HG03460 (cell line): ENCODE measurements at regions not wholly inside any gene's neighbourhood (a gene's known extent, or its start where the extent isn't known, plus 50 kb on each side); places are given as distances from the start of the nearest gene placed in this dataset.
"Not testable (repeated sequence)": the region's sequence is repeated elsewhere in the genome, so short reads cannot be mapped to it uniquely, and the experiment has no call there.

Source experiments
- ATAC-seq: cut with Tn5 transposase; IDR thresholded peaks from one replicate; pipeline ENCODE4 v1.9.1; 2021; ENCODE audit not compliant: unreplicated experiment

GRCh38 chr7:114084472-114085312 lies 165.9 kb upstream of the PPP1R3A start:
- no peak for ATAC-seq

- ATAC-seq, result no peak
Measured at GRCh38 chr7:114084002-114084471, 165.2 kb upstream of the PPP1R3A start.

GRCh38 chr7:114083166-114084001 lies 164.6 kb upstream of the PPP1R3A start:
- no peak for ATAC-seq

- ATAC-seq, result no peak
Measured at GRCh38 chr7:114082642-114083165, 163.9 kb upstream of the PPP1R3A start.

- no peak for ATAC-seq
Measured at GRCh38 chr7:114081606-114082425, 163.0 kb upstream of the PPP1R3A start.

- not testable (repeated sequence) for ATAC-seq
Measured at GRCh38 chr7:114077158-114077524, 158.3 kb upstream of the PPP1R3A start.

- not testable (repeated sequence) for ATAC-seq
Measured at GRCh38 chr7:114076392-114077157, 157.8 kb upstream of the PPP1R3A start.

- ATAC-seq, result no peak
Measured at GRCh38 chr7:114073701-114074100, 154.9 kb upstream of the PPP1R3A start.

GRCh38 chr7:114070246-114070645 lies 151.4 kb upstream of the PPP1R3A start:
- no peak for ATAC-seq

- ATAC-seq, result no peak
Measured at GRCh38 chr7:114062810-114063209, 144.0 kb upstream of the PPP1R3A start.

- ATAC-seq, result peak; percentile 75
Measured at GRCh38 chr7:114051871-114052331, 133.1 kb upstream of the PPP1R3A start.

- ATAC-seq, result no peak
Measured at GRCh38 chr7:114050571-114050970, 131.8 kb upstream of the PPP1R3A start.

GRCh38 chr7:114048386-114049235 lies 129.8 kb upstream of the PPP1R3A start:
- ATAC-seq, result no peak

GRCh38 chr7:114047889-114048288 lies 129.1 kb upstream of the PPP1R3A start:
- no peak for ATAC-seq

GRCh38 chr7:114033475-114033874 lies 114.7 kb upstream of the PPP1R3A start:
- ATAC-seq, result no peak

- peak; percentile 79 for ATAC-seq
Measured at GRCh38 chr7:114026486-114027089, 107.8 kb upstream of the PPP1R3A start.

- ATAC-seq, result no peak
Measured at GRCh38 chr7:114021135-114021534, 102.3 kb upstream of the PPP1R3A start.

GRCh38 chr7:114008696-114009095 lies 89.9 kb upstream of the PPP1R3A start:
- no peak for ATAC-seq

- ATAC-seq, result no peak
Measured at GRCh38 chr7:114007386-114007785, 88.6 kb upstream of the PPP1R3A start.
